Stimulated activated CD8-positive, alpha-beta memory T cell treated with anti-CD3 and anti-CD28 coated beads, Interleukin-12 subunit alpha, Interleukin-12 subunit beta, amount 100 ng/mL, for 4 hours (primary cell): ENCODE measurements at regions not wholly inside any gene's neighbourhood (a gene's known extent, or its start where the extent isn't known, plus 50 kb on each side); places are given as distances from the start of the nearest gene placed in this dataset.
"Not testable (repeated sequence)": the region's sequence is repeated elsewhere in the genome, so short reads cannot be mapped to it uniquely, and the experiment has no call there.

Source experiments
- DNase-seq: peaks from one replicate; pipeline ENCODE4 v3.0.0-alpha.2; 2020; ENCODE audit warnings: low read depth

GRCh38 chr20:39983655-39984054, 705.4 kb downstream of the MAFB start:
- no peak for DNase-seq

GRCh38 chr20:39983183-39983582, 705.9 kb downstream of the MAFB start:
- no peak for DNase-seq

- no peak for DNase-seq
These were observed 714.0 kb downstream of the MAFB start for GRCh38 chr20:39974966-39975501.

GRCh38 chr20:39968495-39968894, 720.5 kb downstream of the MAFB start:
- no peak for DNase-seq

- no peak for DNase-seq
These were observed 721.2 kb downstream of the MAFB start for GRCh38 chr20:39967806-39968205.

GRCh38 chr20:39961637-39962244, 727.3 kb downstream of the MAFB start:
- no peak for DNase-seq

GRCh38 chr20:39960522-39961428, 728.3 kb downstream of the MAFB start:
- DNase-seq, result no peak

- not testable (repeated sequence) for DNase-seq
These were observed 731.1 kb downstream of the MAFB start for GRCh38 chr20:39957911-39958310.

- DNase-seq, result no peak
These were observed 734.4 kb downstream of the MAFB start for GRCh38 chr20:39954621-39955020.

GRCh38 chr20:39946931-39947330, 742.1 kb downstream of the MAFB start:
- DNase-seq, result no peak

GRCh38 chr20:39946053-39946810, 742.8 kb downstream of the MAFB start:
- DNase-seq, result no peak

GRCh38 chr20:39944861-39945260, 744.2 kb downstream of the MAFB start:
- DNase-seq, result no peak

- DNase-seq, result no peak
These were observed 745.7 kb downstream of the MAFB start for GRCh38 chr20:39943336-39943735.

GRCh38 chr20:39941245-39941644, 747.8 kb downstream of the MAFB start:
- DNase-seq, result no peak

GRCh38 chr20:39939241-39939865, 749.7 kb downstream of the MAFB start:
- DNase-seq, result no peak

GRCh38 chr20:39936401-39936800, 752.6 kb downstream of the MAFB start:
- DNase-seq, result no peak

- no peak for DNase-seq
These were observed 753.1 kb downstream of the MAFB start for GRCh38 chr20:39935901-39936300.

- no peak for DNase-seq
These were observed 772.7 kb downstream of the MAFB start for GRCh38 chr20:39916236-39916765.

- no peak for DNase-seq
These were observed 775.8 kb downstream of the MAFB start for GRCh38 chr20:39913274-39913673.

GRCh38 chr20:39911497-39911896, 777.5 kb downstream of the MAFB start:
- DNase-seq, result no peak

GRCh38 chr20:39910536-39910935, 778.5 kb downstream of the MAFB start:
- no peak for DNase-seq

GRCh38 chr20:39909447-39909846, 779.6 kb downstream of the MAFB start:
- no peak for DNase-seq
